ENCODE measurements at regions not wholly inside any gene's neighbourhood (a gene's known extent, or its start where the extent isn't known, plus 50 kb on each side); places are given as distances from the start of the nearest gene placed in this dataset.
"Not testable (repeated sequence)": the region's sequence is repeated elsewhere in the genome, so short reads cannot be mapped to it uniquely, and the experiment has no call there.

DNA sequence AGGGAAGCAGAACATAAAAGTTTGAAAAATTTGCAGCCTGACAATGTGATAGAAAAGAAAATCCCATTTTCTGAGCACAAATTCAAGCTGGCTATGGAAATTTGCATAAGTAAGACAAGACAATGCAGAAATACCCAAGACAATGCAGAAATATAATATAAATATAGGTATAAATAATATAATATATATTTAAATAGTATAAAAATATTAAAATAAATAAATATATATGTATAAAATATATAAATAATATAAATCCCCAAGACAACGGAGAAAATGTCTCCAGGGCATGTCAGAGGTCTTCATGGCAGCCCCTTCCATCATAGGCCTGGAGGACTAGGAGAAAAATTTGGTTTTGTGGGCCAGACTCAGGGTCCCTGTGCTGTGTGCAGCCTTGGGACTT is 125.0 kb upstream of the AADAT start:
- no peak overlapping the region for H3K4me3 ChIP-seq (ENCODE audit: low read depth, low read length)
- TF ChIP-seq, protein P1, sequence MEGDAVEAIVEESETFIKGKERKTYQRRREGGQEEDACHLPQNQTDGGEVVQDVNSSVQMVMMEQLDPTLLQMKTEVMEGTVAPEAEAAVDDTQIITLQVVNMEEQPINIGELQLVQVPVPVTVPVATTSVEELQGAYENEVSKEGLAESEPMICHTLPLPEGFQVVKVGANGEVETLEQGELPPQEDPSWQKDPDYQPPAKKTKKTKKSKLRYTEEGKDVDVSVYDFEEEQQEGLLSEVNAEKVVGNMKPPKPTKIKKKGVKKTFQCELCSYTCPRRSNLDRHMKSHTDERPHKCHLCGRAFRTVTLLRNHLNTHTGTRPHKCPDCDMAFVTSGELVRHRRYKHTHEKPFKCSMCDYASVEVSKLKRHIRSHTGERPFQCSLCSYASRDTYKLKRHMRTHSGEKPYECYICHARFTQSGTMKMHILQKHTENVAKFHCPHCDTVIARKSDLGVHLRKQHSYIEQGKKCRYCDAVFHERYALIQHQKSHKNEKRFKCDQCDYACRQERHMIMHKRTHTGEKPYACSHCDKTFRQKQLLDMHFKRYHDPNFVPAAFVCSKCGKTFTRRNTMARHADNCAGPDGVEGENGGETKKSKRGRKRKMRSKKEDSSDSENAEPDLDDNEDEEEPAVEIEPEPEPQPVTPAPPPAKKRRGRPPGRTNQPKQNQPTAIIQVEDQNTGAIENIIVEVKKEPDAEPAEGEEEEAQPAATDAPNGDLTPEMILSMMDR (IDR thresholded peaks at IDR 0.05; ENCODE audit: low read depth, low read length) = no peak
- in situ Hi-C loops (cut with HindIII; ENCODE audit: low sequenced_read_pairs) = no loop called here
- DNase-seq (ENCODE audit: low read depth, low spot score) = no peak

DNA sequence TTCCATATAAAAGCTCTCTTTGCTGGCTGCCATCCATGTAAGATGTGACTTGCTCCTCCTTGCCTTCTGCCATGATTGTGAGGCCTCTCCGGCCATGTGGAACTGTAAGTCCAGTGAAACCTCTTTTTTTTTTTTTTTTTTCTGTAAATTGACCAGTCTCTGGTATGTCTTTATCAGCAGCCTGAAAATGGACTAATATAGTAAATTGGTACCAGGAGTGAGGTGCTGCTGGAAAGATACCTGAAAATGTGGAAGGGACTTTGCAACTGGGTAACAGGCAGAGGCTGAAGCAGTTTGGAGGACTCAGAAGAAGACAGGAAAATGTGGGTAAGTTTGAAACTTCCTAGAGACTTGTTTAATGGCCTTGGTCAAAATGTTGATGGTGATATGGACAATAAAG is 124.3 kb upstream of the AADAT start:
- no peak overlapping the region for H3K4me3 ChIP-seq (ENCODE audit: low read depth, low read length)
- in situ Hi-C loops (cut with HindIII; ENCODE audit: low sequenced_read_pairs) = no loop called here
- TF ChIP-seq, protein P1 (IDR thresholded peaks at IDR 0.05; ENCODE audit: low read depth, low read length) = no peak
- no peak for DNase-seq (ENCODE audit: low read depth, low spot score)

DNA sequence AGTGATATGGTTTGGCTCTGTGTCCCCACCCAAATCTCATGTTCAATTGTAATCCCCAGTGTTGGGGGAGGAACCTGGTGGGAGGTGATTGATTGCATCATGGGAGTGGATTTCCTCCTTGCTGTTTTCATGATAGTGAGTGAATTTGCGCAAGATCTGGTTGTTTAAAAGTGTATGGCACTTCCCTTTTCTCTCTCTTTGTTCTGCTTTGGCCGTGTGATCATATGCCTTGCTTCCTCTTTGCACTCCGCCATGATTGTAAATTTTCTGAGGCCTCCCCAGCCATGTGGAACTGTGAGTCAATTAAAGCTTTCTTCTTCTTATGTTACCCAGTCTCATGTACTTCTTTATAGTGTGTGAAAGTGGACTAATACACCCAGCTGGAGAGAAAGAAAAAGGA is 113.0 kb upstream of the AADAT start:
- in situ Hi-C loops (cut with HindIII; ENCODE audit: low sequenced_read_pairs) = no loop called here
- TF ChIP-seq, protein P1 (IDR thresholded peaks at IDR 0.05; ENCODE audit: low read depth, low read length) = no peak
- no peak overlapping the region for H3K4me3 ChIP-seq (ENCODE audit: low read depth, low read length)
- DNase-seq (ENCODE audit: low read depth, low spot score) = no peak

DNA sequence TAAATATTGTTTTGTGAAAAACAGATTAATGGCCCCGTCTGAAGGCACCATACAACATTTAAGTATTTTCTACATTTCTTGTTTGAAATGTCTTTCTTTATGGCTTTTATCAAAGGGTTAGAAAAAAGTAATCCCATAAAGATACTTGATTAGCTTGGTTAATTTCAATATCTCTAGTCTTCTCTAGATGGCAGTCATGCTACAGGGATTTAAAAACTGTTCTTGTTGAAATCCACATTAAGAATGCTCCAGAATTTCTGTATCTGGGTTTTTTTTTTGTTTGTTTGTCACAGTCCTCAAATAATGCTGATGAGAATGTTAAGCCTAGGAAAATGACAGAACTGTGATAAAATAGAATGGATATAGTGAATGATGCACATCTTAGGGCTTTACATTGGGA is 109.0 kb upstream of the AADAT start:
- no peak overlapping the region for H3K4me3 ChIP-seq (ENCODE audit: low read depth, low read length)
- TF ChIP-seq, protein P1 (IDR thresholded peaks at IDR 0.05; ENCODE audit: low read depth, low read length) = no peak
- in situ Hi-C loops (cut with HindIII; ENCODE audit: low sequenced_read_pairs) = no loop called here
- DNase-seq (ENCODE audit: low read depth, low spot score) = no peak

DNA sequence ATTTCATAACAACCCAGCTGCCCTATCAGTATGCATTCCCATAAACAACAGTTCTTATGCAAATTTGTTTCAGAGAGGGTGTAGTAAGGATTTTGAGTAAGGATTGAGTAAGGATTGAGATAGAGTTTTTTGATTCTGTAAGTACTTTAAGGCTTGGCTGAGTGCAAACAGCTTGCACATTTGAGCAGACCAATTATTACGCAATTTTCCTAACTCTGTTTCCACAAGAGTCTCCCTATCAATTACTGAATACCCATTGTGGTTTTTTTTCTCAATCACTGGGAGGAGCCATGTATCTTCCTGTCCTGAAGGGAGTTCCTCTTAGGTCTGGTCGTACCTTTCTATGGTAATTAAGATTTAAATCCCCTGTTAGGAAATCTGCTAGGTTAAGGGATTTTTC is 105.0 kb upstream of the AADAT start:
- in situ Hi-C loops (cut with HindIII; ENCODE audit: low sequenced_read_pairs); H3K4me3 ChIP-seq (ENCODE audit: low read depth, low read length); DNase-seq (ENCODE audit: low read depth, low spot score): not testable (repeated sequence)

DNA sequence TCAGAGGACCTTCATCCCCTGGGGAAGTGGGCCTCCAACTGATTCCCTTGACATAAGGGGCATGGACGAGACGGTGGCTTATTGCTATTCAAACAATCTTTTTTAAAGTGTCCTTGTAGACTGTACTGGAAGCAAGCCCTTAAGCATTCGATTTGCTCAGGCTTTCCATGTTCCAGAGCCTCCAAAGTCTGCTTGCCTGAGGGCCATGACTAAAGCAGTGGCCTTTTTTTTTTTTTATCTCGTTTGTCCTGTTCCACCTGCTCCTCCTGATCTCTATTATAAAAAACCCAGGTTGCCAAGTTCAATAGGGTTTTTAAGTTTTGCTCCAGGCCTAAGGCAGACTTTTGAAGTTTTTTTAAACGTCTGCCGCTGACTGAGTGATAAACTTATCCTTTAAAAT is 103.7 kb upstream of the AADAT start:
- TF ChIP-seq, protein P1 (IDR thresholded peaks at IDR 0.05; ENCODE audit: low read depth, low read length) = no peak
- in situ Hi-C loops (cut with HindIII; ENCODE audit: low sequenced_read_pairs) = no loop called here
- no peak for DNase-seq (ENCODE audit: low read depth, low spot score)
- H3K4me3 ChIP-seq (ENCODE audit: low read depth, low read length) = no peak overlapping the region

DNA sequence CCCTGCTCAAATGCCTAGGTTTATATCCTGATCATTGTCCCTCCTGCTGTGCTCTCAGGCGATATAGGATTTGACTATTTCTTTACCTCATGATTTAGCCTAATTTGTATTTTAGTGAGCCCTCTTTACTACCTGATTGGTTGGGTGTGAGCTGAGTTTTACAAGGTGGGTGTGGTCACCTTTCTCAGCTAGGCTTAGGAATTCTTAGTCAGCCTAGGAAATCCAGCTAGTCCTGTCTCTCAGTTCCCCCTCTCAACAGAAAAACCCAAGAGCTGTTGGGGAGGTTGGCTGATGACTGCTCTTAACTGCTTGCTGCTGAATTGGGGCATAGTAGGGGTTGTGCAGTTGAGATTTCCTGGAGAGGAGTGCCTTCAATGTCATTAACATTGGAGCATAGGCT is 100.5 kb upstream of the AADAT start:
- TF ChIP-seq, protein P1 (IDR thresholded peaks at IDR 0.05; ENCODE audit: low read depth, low read length) = no peak
- DNase-seq (ENCODE audit: low read depth, low spot score) = no peak
- no peak overlapping the region for H3K4me3 ChIP-seq (ENCODE audit: low read depth, low read length)
- in situ Hi-C loops (cut with HindIII; ENCODE audit: low sequenced_read_pairs) = no loop called here

All from astrocyte of the spinal cord (primary cell).